Urinary bladder (tissue), 1 donor: ENCODE measurements at regions not wholly inside any gene's neighbourhood (a gene's known extent, or its start where the extent isn't known, plus 50 kb on each side); places are given as distances from the start of the nearest gene placed in this dataset. TPM values are rescaled to one million over a fixed set of nuclear protein-coding genes. Genes with fewer than 3 reads are reported as not detected.

Experiments
- small RNA-seq: library from RNA; depleted of rRNA; stranded (forward); fragments of <200 nt; gene quantifications from one replicate; pipeline ENCODE3, GENCODE V24; 2014

Small RNAs in the stretch of these regions (small RNA-seq; reads per million reads assigned to genes)
- not detected for gene AC092266.1
- not detected for gene RF00019
